Left cardiac atrium (tissue), 4 donors: ENCODE measurements at regions not wholly inside any gene's neighbourhood (a gene's known extent, or its start where the extent isn't known, plus 50 kb on each side); places are given as distances from the start of the nearest gene placed in this dataset.
"Not testable (repeated sequence)": the region's sequence is repeated elsewhere in the genome, so short reads cannot be mapped to it uniquely, and the experiment has no call there.

Experiments used
- ATAC-seq, 2 donors: fragments of 200-7000 bp; cut with Tn5 transposase; one replicate each; pipeline ENCODE4 v1.9.1; 2020; ENCODE audit warnings: mild to moderate bottlenecking in 2 of 2, moderate library complexity in 2 of 2
- DNase-seq: peaks from one replicate; pipeline ENCODE4 v3.0.0-alpha.2; 2020
- intact Hi-C, 2 donors: fragments of 100-400 bp; cut with DNase I; formaldehyde crosslinking; loops; one replicate each; pipeline versions ENCODE4 v1.14.1 to v1.15.1; 2022 to 2023
- donor health status: DM: no; HTN: yes; CAD: no.
- donor health status: DM: no; HTN: yes; CAD: no; lungs with severe emphysema.
- donor health status: DM: yes; HTN: yes; CAD: no.
- donor health status: Dilated cardiomyopathy.

DNA sequence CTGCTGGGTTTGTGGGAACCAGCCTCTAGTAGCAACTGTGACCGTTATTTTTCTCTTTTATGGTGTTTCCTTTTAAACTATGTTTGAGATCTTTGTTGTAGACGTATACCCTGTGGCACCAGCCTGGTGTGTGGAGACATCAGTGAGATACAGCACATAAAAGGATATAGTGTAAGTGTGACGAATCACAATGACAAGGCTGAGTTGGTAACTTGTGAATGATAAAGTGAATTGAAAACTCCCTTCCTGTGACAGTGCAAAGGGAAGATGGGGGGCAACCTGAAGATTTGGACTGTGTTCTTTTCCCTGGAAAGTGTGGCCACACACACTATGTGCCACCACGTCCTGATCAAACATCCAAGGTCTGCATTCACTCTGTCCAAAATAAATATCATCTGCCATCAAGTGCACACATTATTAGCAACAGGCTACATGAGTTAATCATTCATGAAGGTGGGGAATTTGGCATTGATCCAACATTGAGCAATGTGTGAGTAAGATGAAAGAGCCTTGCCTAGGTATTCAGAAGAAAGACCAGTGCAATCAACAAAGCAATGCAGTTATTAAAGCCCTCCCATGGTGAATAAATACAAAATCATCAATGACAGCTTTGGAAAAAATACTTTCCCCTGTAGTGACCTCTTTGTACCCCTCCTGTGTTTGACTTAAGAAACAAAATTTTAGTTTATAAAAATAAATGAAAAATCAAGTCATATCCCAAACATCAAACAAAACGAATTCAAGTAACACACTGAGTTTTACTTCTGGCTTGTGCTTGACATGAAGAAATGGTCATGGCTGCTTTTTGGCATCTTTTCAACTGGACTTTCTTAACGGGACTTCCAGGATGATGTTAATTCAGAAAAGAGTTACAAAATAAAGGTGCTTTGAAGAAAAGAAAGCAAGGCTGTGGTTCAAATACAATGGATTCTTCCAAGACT is 1280.5 kb upstream of the ZEB2 start:
- intact Hi-C loops = no loop called here
- no peak for DNase-seq

DNA sequence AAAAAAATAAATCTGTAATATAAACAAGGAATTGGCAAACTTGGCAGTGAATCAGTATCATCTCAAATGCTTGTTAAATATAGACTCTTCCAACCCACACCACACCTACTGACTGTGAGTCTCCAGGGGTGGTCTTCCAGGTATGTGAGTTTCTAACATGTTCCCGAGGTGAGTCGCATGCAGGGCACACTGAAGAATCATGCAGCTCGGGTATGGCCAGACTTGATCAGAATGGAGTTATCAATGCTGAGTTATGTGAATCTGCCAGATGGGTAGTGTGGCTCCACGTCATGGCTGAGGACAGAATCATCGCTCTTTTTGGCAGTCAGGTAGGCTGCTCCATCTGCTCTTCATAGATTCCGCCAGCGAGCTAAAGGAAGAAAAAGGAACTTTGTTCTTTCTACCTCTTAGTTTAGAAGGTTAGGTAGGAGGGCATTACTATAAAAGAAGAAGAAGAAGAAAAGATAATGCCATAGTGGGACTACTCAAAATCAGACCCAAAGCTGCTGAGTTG is 1279.7 kb upstream of the ZEB2 start:
- ATAC-seq (no peak), DNase-seq (no peak)
- intact Hi-C loops = no loop called here

More for the DNA sequence above, 1280.5 kb upstream of the ZEB2 start:
- ATAC-seq = no peak

DNA sequence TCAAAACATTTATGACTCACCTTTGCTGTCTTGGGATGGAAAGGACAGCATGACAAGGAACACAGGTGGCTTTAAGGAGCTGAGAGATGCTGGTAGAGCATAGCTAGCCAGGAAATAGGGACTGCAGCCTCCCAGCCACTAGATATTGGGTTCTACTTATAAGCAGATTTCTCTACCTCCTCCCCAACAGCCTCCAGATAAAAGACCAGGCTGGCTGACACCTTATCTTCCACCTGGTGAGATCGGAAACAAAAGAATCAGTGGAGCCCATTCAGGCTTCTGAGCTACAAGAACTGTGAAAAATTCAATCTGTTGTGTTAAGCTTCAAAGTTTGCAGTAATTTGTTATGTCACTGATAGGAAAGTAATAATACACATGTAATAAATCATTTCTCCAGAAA is 1278.5 kb upstream of the ZEB2 start:
- intact Hi-C loops = no loop called here
- no peak for DNase-seq

DNA sequence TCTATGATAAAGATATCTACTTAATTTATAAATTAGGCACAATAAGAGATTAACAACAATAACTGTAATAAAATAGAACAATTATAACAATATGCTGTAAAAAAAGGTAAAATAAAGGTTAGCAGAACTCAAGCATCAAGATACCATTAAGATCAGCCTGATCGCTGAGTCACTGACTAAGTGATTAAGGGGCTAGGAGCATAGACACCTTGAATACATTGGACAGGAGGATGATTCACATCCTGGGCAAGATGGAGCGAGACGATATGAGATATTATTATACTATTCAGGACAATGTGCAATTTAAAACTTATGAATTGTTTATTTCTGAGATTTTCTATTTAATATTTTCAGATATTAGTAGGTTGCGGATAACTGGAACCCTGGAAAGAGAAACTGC is 1277.8 kb upstream of the ZEB2 start:
- ATAC-seq (no peak), DNase-seq (no peak)
- intact Hi-C loops = no loop called here

More for the DNA sequence above, 1278.5 kb upstream of the ZEB2 start:
- ATAC-seq = no peak

DNA sequence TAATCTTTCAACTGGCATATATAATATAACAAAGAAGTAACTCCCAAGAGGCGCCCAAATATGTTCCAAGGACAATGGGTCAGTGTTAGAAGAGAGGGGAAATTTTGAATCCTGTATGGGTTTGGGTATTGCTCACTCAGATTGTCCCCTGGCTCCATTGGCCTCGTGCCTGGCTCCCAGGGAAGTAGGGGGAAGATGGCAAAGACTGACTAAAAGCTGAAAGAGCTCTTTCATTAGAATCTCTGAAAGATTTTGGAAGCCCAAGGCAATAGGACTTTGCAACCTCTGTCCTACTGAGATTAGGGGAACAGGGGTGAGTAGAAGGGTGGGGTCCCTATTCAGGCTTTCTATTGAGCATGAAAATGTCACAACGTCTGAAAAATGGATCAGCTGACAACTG is 1272.8 kb upstream of the ZEB2 start:
- DNase-seq (peak; percentile 31), ATAC-seq (peak; percentile 37 to 59)
- intact Hi-C loops = no loop called here

DNA sequence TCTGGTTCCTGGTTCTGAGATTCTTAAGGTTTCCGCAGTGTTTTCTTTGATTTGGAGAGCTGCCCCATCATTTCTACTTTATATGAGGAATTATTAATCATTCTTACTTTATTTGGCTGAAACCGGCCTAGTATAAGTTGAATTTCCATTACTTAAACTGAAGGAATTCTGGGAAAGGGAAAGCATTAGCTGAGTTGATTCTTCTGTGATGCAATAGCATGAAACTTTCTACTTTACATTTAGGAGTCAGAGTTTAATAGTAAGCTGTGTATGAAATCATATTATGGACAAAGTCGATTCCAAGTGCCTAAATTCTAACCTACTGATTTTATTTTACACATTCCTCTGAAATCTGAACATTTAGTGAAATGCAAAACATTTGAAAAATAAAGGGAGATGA is 1269.7 kb upstream of the ZEB2 start:
- no peak for DNase-seq
- ATAC-seq = no peak
- intact Hi-C loops = no loop called here

DNA sequence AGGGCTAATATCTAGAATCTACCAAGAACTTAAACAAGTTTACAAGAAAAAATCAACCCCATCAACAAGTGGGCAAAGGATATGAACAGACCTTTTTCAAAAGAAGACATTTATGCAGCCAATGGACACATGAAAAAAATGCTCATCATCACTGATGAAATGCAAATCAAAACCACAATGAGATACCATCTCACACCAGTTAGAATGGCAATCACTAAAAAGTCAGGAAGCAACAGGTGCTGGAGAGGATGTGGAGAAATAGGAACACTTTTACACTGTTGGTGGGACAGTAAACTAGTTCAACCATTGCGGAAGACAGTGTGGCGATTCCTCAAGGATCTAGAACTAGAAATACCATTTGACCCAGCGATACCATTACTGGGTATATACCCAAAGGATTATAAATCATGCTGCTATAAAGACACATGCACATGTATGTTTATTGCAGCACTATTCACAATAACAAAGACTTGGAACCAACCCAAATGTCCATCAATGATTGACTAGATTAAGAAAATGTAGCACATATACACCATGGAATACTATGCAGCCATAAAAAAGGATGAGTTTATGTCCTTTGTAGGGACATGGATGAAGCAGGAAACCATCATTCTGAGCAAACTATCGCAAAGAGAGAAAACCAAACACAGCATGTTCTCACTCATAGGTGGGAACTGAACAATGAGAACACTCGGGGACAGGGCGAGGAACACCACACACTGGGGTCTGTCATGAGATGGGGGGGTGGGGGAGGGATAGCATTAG is 1267.9 kb upstream of the ZEB2 start:
- ATAC-seq, DNase-seq, intact Hi-C loops: not testable (repeated sequence)

DNA sequence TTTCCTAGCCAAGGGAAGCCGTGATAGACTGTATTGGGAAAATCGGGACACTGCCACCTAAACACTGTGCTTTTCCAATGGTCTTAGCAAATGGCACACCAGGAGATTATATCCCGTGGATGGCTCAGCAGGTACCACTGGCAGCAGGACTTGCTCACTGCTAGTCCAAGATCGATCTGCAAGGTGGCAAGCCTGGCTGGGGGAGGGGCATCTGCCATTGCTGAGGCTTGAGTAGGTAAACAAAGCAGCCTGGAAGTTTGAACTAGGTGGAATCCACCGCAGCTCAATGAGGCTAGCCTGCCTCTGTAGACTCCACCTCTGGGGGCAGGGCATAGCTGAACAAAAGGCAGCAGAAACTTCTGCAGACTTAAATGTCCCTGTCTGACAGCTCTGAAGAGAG is 1262.7 kb upstream of the ZEB2 start:
- intact Hi-C loops, DNase-seq, ATAC-seq: not testable (repeated sequence)

DNA sequence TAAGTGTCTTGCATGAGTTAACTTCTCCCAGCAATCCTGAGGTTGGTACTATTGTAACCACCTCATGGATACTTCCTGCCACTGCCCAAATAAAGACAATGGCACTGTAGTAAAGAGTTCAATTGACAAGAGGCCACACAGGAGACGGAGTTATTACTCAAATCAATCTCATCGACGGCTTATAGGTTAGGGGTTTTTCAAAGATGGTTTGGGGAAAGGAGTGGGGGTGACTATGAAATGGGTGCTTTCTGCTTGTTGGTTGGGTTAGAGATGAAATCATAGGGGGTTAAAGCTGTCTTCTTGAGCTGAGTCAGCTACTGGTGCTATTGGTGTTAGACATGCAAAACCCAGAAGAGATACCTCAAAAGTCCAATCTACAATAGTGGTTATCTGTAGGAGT is 1258.0 kb upstream of the ZEB2 start:
- ATAC-seq (no peak), DNase-seq (no peak)
- intact Hi-C loops = no loop called here

DNA sequence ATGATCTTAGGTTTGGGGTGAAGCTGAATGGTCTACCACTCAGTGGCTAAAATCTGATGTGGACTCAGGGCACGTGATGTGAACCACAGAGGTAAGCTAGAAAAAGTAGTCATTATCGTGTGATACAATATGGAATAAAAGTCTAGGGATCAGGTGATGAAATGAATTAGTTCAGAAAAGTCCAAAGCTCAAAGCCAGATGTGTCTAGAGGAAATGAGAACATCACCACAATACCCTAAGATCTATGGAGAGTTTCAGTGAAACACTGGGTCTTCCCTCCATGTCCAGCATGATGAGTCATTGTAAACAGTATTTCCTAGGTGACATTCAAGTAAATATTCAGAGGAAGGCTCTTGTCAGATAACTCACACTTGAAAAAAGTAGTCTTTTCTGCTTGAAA is 1257.4 kb upstream of the ZEB2 start:
- no peak for ATAC-seq
- intact Hi-C loops = no loop called here
- DNase-seq = no peak

DNA sequence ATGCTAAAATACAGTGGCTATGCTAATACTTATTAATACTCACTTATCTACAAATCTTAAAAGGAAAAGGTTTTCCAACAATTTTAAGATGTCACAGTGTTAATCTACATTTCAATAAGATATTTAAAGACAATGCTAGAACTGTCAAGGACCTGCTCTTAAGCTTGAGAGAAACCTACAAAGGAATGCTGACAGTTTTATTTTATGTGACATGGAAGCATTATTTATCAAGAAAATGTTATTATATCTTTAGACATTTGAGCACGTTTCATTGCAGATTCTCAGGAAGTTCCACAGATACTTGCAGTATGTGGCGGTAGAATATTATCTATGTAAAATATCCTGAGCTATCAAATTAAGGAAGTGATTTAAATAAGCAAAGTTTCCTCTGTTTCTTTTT is 1255.7 kb upstream of the ZEB2 start:
- no peak for DNase-seq
- intact Hi-C loops = no loop called here
- ATAC-seq = no peak

DNA sequence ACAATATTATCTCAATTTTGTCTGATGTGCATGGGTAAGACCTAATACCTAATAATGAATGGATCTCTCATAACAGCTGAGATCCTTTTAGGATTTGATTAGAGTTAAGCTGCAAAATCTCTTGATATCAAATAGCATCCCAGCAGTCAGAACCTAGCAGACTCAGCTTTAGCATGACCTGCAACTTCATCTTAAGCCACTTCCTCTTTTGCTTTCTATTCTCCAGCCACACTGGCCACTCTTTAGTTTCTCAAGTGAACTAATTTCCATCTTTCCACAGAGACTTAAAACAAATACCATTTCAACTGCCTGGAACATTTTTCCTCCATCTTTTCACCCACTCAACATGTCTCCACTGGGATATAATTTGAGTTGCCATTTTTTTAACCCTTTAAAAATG is 1251.6 kb upstream of the ZEB2 start:
- intact Hi-C loops = no loop called here
- ATAC-seq (no peak), DNase-seq (no peak)

DNA sequence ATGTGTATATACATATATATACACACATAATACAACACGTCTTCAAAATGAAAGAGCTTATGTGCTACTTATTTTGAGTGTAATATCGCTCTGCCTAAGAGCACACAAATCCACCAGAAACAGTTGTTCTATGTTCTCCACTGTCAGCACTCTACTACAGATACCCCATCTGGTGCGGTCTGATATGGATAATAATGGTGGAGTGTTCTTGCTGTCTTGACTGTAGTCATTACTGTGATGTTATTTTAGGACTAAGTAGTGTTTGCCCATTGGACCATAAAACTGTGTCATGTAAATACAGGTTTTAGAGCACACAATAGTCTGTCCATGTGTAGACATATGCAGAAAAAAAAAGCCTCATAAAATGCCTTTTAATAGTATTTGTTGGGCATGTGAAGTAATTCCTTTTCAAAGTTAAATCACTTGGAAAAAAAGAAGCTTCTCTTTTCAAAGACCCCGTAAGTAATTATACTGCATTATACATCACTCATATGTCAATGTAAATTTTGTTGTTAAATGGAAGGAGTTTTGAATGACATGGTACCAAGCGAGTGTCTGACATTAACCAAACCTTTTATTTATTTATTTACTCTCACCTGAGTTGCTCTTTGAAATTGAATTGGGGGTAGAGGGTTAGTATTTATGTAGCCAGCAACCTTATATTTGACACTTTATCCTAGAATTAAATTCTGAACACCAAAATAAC is 1249.2 kb upstream of the ZEB2 start:
- ATAC-seq (peak in 1 of 2 donors; percentile 61), DNase-seq (no peak)
- intact Hi-C loops = no loop called here

DNA sequence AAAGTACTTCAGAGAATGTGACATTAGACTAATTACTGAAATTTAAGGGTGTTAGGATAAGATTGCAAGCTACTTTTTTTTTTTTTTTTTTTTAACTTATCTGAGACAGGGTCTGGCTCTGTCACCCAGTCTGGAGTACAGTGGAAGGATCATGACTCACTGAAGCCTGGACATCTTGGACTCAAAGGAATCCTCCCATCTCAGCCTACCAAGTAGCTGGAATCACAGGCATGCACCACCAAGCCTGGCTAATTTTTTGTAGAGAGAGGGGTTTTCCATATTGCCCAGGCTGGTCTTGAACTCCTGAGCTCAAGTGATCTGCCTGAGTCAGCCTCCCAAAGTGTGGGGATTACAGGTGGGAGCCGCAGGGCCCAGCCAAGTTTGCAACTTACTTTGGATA is 1246.0 kb upstream of the ZEB2 start:
- intact Hi-C loops = no loop called here
- ATAC-seq (peak in 1 of 2 donors; percentile 36), DNase-seq (no peak)

DNA sequence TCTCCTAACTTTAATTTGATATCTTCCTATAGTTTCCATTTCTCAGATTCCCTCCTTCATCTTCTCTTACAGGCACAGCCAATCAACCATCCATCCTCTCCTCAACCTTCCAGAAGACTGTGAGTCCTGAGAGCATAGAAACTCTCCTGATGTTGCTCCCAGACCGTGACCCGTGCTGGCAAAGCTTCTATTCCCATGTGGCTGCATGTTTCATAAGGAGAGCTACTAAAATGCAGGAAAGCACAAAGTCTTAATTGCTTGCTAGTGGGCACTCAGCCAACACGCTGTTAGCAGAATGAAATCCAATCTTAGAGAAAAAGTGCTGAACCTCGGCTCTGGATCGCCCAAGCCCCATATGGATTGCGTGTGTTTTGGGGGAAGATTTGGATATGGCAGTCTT is 1244.7 kb upstream of the ZEB2 start:
- peak in 1 of 2 donors; percentile 82 for ATAC-seq

DNA sequence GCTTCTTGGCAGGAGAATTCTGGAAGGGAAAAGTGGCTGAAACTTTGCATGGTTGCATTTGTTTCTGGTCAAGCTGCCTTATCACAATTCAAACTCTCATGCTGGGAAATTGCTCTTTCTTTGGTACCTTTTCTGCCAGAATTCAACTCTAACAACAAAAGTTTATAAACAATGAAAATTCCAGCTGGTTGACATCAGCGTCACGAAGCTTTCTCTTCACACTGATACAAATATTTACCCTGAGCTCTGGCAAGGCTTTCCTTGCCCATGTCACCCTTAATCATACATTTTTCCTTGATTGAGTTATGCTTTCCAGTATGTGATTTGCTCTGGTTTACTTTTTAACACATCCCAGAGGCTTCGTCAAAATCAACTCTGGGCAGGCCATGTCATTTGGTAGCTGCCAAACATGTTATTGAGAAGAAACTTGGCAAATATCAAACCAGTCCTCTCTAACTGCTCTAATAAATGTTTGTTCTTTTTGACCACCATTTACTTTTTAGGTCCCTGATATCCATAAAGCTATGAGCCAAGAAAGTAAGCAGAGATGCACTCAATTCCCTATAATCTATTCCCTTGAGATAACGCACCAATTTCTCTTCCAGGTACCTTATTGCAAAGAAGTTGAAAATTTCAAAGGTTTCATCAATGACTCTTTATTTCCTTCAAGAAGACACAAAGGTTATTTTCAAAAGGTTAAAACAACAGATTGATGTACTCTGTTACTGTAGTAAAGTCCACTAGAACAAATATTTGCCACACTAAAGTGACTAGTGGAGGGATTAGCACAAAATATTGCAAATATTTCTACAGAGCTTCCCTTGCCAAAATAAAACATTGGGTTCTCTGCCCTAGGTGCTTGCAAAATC is 1241.1 kb upstream of the ZEB2 start:
- no peak for DNase-seq
- peak; percentile 42 to 57 for ATAC-seq
- intact Hi-C loops = no loop called here

More for the DNA sequence above, 1244.7 kb upstream of the ZEB2 start:
- peak; percentile 58 for DNase-seq
- intact Hi-C loops = no loop called here

DNA sequence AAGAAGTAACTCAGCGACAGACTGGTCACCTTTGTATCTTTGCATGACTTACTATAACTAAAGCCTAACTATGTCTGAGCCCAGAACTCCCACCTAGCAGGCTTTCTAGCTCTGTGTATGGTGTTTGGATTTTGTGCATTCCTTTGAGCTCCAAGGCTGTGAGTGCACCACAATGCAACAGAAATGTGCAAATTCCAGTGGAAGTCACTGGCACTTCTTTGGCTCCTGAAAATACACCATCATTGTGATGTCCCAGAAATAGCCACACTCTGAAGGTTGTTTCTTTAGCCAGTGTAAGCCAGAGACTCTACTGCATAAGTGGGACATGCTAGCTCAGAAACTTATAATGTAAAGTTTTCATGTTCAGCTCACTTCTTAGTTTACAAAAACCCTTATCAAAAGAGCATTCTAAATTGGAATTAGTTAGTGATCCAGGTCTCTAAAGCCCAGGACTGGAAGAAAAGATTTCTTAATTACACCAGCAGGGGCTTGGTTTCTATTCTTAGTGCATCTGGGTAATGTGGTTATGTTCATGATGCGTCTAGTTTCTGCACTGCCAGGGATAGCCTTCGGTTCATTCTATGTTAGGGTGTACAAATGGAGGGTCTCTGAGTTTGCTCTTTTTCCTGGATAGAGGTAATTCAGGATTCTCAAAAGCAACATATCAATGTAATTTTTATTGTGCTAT is 1239.5 kb upstream of the ZEB2 start:
- ATAC-seq (no peak), DNase-seq (no peak)
- intact Hi-C loops = no loop called here
